ENCODE measurements at regions not wholly inside any gene's neighbourhood (a gene's known extent, or its start where the extent isn't known, plus 50 kb on each side); places are given as distances from the start of the nearest gene placed in this dataset.

DNA sequence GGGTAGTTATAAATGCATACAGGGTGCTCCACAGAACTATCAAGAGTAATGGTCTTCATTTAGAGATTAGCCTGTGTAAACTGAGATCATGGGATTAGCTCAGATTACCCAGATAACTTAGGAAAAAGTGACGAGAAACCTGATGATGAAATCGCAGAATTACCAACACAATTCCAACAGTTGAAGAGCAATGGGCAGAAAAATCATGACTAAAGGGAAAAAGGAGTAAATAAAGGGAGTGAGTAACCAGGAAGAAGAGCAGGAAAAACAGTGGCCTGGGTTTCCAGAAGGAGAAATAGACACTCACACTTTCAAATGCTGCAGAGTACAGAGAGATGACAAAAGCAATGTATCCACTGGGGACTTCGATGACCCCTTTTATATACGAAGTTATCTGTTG, 817.3 kb downstream of the TRIML1 start:
- POLR2A ChIA-PET = no interaction called here
- DNase-seq (ENCODE audit: low read depth, low spot score) = no peak
- CTCF ChIA-PET = no interaction called here
- H3K4me3 ChIP-seq (ENCODE audit: low read depth, low read length) = no peak overlapping the region
- TF ChIP-seq, protein P1, sequence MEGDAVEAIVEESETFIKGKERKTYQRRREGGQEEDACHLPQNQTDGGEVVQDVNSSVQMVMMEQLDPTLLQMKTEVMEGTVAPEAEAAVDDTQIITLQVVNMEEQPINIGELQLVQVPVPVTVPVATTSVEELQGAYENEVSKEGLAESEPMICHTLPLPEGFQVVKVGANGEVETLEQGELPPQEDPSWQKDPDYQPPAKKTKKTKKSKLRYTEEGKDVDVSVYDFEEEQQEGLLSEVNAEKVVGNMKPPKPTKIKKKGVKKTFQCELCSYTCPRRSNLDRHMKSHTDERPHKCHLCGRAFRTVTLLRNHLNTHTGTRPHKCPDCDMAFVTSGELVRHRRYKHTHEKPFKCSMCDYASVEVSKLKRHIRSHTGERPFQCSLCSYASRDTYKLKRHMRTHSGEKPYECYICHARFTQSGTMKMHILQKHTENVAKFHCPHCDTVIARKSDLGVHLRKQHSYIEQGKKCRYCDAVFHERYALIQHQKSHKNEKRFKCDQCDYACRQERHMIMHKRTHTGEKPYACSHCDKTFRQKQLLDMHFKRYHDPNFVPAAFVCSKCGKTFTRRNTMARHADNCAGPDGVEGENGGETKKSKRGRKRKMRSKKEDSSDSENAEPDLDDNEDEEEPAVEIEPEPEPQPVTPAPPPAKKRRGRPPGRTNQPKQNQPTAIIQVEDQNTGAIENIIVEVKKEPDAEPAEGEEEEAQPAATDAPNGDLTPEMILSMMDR (IDR thresholded peaks at IDR 0.05; ENCODE audit: insufficient read depth, low read length, missing control alignments) = no peak

DNA sequence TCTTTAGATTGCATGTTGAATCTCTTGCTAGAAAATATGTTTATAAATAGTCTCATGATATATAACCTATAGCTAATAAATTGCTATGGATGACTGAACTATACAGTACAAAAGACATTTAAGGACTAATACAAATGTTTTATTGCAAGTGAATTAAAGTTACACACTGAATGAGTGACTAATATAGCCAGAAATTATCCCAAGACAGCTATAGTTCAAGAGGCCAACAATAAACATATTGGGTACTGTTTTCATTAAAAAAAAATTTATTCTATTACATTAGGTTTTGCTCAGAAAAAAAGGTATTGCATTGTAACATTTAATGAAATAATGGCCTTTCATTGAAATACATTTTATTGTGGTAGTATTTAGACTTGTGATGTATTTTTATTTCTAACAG, 819.1 kb downstream of the TRIML1 start:
- CTCF ChIA-PET = interaction anchor here (1.8 kb wide), 1 partner anchor 12 kb away, joined by 7 read pairs; no protein-coding TSS in a partner anchor

DNA sequence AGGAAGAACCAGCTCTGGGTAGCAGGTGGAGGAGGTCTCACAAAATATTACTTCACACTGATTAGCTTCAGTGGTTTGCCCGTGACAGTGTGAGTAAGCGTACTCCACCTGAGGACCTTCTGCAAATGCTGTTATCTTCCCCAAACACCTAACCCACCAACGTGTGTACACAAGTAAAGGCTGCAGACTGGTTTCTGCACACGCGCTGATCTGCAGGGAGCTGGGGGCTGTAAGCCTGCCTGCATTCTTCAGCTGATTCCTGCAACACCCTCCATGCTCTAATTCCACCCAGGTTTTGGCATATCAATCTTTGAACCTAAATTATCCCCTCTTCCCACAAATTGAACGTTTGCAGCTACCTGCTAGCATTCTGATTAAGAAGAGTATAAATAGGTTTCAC, 820.2 kb downstream of the TRIML1 start:
- no peak overlapping the region for H3K4me3 ChIP-seq (ENCODE audit: low read depth, low read length)
- CTCF ChIA-PET = interaction anchor here (1.8 kb wide), 1 partner anchor 11 kb away, joined by 7 read pairs; no protein-coding TSS in a partner anchor
- DNase-seq (ENCODE audit: low read depth, low spot score) = no peak
- TF ChIP-seq, protein P1 (IDR thresholded peaks at IDR 0.05; ENCODE audit: insufficient read depth, low read length, missing control alignments) = no peak
- POLR2A ChIA-PET = no interaction called here

More for the DNA sequence above, 819.1 kb downstream of the TRIML1 start:
- DNase-seq (ENCODE audit: low read depth, low spot score) = no peak
- TF ChIP-seq, protein P1 (IDR thresholded peaks at IDR 0.05; ENCODE audit: insufficient read depth, low read length, missing control alignments) = no peak
- POLR2A ChIA-PET = no interaction called here
- H3K4me3 ChIP-seq (ENCODE audit: low read depth, low read length) = no peak overlapping the region

DNA sequence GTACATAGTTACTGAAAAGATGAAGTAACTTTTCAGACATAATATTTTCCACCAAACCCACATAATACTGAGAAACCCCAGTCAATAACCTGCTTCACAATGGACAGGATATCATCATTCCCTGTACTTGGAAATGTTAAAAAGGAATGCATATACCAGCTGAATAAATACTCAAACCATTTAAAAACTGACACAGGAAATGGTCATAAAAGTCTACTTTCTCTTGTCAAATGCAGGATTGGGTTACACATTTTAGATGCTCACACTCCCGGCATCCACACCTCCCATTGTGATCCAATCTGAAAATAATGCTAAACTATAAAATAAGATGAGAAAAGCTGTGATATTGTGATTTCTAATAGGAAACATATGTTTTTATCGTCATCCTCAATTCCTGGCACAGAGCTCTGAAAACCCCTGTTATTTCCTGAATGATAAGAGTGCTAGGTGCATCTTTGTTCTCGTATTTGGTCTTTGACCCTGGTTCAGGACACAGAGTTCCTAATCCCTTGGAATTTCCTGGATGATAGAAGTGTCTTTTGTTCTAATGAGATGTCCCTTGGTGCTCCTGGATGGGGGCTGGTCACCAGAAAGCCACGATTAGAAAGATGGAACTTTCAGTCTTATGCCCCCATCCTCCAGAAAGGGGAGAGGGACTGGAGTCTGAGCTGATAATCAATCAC, 821.3 kb downstream of the TRIML1 start:
- H3K4me3 ChIP-seq (ENCODE audit: low read depth, low read length) = no peak overlapping the region
- TF ChIP-seq, protein P1 (IDR thresholded peaks at IDR 0.05; ENCODE audit: insufficient read depth, low read length, missing control alignments) = no peak
- POLR2A ChIA-PET = interaction anchor here (1.1 kb wide), 2 partner anchors 18 to 26 kb away, joined by 3 read pairs; no protein-coding TSS in a partner anchor
- CTCF ChIA-PET = interaction anchor here (1.5 kb wide), 1 partner anchor 10 kb away, joined by 5 read pairs; no protein-coding TSS in a partner anchor
- peak; percentile 29 for DNase-seq (ENCODE audit: low read depth, low spot score)

DNA sequence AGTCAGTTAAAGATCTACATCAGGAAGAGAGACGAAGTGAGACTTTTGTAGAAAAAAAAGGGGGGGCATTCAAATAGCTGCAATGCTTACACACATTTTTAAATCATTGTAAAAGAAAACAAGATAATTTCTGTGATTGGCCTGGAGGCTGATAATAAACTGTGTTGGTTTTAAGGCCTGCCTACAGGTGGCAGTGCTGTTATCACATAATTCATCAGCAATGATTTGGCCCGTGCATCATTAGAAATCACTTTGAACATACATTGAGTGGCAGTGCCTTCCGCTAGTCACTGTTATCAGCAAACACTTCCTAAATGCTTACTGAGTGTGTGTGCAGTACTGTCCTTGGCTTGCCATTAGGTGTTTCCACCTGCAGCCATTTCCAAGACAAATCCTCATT, 831.9 kb downstream of the TRIML1 start:
- TF ChIP-seq, protein P1 (IDR thresholded peaks at IDR 0.05; ENCODE audit: insufficient read depth, low read length, missing control alignments) = peak; percentile 39
- ChIA-PET POLR2A (no interaction called here), CTCF (interaction anchor here (0.6 to 3.4 kb wide), 12 partner anchors 10 to 822 kb away, joined by 3 to 17 read pairs (median 3); no protein-coding TSS in a partner anchor)
- no peak for DNase-seq (ENCODE audit: low read depth, low spot score)
- no peak overlapping the region for H3K4me3 ChIP-seq (ENCODE audit: low read depth, low read length)

DNA sequence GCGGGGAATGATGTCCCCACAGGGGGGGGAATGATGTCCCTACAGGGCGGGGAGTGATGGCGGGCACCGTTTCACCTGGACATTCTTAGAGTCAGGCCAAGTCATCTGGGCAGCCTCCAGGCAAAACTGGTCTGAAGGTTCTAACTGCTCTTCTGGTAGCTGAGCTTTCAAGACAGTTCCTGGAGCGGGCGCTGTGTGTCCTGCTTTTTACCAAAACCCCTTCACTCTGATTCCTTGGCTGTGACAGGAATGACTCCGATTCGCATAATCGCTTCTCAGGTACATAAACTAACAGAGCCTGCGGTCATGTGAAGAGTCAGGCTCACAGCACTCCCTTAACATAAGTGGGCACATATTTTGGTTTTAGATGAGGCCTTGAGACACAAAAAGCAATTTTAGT, 836.0 kb downstream of the TRIML1 start:
- no peak for DNase-seq (ENCODE audit: low read depth, low spot score)
- POLR2A ChIA-PET = no interaction called here
- TF ChIP-seq, protein P1 (IDR thresholded peaks at IDR 0.05; ENCODE audit: insufficient read depth, low read length, missing control alignments) = no peak
- CTCF ChIA-PET = no interaction called here
- no peak overlapping the region for H3K4me3 ChIP-seq (ENCODE audit: low read depth, low read length)
